Stimulated activated naive CD4-positive, alpha-beta T cell (primary cell): ENCODE measurements at regions not wholly inside any gene's neighbourhood (a gene's known extent, or its start where the extent isn't known, plus 50 kb on each side); places are given as distances from the start of the nearest gene placed in this dataset.

ENCODE experiments used
- DNase-seq, 6 experiments: peaks; one replicate each; lab custom pipeline; 2025; lab: John Stamatoyannopoulos, UW

DNA sequence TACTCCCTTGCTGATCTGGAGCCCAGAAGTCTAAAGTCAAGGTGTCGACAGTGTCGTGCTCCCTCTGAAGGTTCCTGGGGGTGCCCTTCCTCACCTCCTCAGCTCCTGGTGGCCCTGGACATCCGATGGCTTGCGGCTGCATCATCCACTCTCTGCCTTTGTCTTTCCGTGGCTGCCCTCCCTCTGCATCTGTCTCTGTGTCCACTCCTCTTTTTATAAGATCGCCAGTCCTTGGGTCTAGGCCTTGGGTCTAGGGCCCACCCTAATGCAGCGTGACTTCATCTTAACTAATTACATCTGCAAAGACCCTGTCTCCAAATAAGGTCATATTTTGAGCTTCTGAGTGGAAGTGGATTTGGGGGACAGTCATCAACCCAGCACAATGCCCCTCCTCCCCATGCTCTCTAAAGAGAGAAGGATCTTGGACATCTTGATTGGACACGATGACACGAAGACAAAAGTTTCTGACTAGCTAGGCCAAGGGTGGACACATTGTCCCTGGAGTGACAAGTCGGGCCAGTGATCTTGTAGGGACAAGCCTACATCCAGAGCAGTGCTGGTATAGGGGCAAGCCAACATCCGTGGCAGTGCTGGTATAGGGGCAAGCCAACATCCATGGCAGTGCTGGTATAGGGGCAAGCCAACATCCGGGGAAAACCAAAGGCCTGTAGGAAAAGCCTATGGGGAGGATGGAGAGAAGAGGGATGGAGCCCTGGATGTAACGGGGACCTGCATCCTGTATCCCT lies 93.9 kb upstream of the DIO3 start:
- no peak for DNase-seq

DNA sequence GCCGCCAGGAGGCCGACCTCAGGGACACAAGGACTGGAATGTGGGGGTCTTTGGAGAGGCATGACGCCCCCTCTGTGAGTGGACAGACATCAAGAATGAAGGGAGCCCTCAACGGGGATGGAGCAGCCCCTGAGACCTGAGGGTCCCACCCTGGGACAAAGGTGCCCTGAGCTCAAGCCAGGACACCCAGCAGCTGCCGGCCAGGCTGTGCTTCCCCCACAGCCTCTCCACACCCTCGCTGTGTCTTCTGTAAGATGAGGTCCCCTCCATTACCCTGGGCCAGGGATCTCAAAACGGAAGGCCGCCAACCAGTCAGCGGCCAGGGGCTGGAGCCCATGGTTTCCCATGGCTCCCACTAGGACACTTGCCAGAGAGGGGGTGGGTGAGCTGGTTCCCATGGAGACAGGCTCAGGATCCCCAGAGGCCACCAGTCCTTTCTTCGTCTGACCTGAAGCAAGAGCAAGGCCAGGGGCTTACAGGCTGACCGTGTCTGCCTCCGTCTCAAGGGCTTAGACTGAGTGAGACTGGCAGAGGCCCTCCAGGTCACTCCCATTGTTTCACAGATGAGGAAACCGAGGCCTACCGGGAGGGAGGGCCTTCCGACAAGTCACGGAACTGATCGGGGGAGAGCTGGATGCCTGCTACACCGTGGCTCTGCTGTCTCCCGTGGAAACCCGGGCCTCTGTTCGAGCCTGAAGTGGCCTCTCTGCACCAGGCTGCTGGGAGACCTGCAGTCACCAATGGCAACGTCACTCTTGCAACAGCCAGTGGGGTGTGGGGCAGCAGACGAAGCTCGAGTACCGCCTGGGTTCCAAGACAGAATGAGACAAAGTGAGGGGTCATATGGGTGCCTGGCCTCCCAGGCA lies 91.7 kb upstream of the DIO3 start:
- DNase-seq: no peak

- no peak for DNase-seq
These were observed 91.0 kb upstream of the DIO3 start for GRCh38 chr14:101470266-101470665.

DNA sequence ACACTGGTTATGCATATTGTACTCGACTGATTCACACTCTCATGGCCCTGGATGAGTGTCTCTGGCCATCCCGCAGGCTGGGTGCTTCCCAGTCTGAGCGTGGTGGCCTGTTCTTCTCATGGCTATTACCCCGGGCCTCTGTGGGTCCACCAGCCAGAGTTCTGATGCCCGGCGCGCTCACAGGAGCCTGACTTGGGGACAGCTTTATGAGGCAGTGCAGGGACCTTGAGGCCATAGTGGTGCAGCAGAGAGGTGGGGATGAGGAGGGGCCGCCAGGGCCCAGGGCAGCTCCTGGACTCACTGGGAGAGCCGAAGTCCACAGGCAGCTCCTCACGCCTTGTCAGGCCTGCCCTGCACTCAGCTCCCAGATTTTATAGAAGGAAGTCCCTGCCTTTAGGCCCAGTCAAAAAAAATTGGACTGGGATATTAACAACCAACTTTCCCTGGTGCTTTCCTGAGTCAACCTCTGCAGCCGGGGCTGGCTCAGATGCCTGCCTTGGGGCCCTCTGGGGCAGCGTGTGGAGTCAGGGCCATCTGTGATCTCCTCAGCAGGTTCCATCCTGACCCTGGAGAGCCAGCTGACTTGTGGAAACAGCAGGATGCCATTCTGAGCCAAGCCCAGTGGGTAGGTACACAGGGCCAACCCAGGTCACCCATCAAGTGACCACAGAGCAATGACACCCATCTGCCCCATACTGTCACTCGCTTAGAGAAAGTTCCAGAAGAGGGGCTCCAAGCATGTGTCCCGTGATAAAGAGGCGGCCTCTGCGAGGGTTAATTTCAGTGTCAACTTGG lies 89.4 kb upstream of the DIO3 start:
- no peak for DNase-seq

- no peak for DNase-seq
These were observed 88.8 kb upstream of the DIO3 start for GRCh38 chr14:101472518-101472849.

- no peak for DNase-seq
These were observed 88.1 kb upstream of the DIO3 start for GRCh38 chr14:101473045-101473729.

GRCh38 chr14:101473795-101474562 lies 87.3 kb upstream of the DIO3 start:
- DNase-seq: no peak

- no peak for DNase-seq
These were observed 86.5 kb upstream of the DIO3 start for GRCh38 chr14:101474563-101475455.

DNA sequence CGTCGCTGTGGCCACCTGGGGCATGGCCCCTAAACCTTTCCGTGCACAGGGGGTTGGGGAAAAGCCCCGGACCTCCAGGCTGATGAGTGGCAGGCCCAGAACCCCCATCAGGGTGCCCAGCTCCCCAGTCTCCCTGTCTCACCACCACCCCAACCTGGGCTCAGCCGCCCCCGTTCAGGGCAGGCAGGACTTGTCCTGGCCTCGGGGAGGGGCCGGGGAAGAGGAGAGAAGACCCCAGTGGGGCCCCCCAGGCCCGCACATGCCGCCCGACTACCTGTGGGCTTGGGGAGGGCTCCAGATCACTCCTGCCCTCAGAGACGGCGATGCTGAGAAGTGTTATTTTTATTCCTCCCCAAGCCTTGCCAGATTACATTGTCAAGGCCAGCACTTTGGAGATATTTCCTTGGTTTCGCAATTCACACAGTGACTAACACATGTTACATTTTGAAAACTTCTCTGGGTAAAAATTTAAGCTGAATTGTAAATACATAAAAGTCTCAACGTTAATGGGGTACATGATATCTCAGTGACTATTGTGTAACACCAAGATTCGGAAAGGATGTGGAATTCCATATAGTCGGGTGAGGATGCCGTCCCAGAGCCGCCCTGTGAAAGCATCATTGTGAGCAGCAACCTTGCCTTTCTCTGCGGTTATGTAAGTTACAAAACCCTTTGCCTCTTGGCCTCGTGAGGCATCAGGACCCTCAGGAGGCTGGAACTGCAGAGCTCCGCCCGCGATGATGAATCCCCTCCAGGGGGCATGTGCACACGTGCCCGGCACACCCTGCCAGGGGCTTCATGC lies 85.6 kb upstream of the DIO3 start:
- DNase-seq: no peak

- DNase-seq: no peak
These were observed 84.9 kb upstream of the DIO3 start for GRCh38 chr14:101476258-101476915.

GRCh38 chr14:101476916-101477553 lies 84.3 kb upstream of the DIO3 start:
- DNase-seq: no peak

- no peak for DNase-seq
These were observed 83.6 kb upstream of the DIO3 start for GRCh38 chr14:101477648-101478047.

GRCh38 chr14:101478096-101478495 lies 83.2 kb upstream of the DIO3 start:
- no peak for DNase-seq

- DNase-seq: no peak
These were observed 82.4 kb upstream of the DIO3 start for GRCh38 chr14:101478796-101479410.

- no peak for DNase-seq
These were observed 81.1 kb upstream of the DIO3 start for GRCh38 chr14:101480022-101480746.

DNA sequence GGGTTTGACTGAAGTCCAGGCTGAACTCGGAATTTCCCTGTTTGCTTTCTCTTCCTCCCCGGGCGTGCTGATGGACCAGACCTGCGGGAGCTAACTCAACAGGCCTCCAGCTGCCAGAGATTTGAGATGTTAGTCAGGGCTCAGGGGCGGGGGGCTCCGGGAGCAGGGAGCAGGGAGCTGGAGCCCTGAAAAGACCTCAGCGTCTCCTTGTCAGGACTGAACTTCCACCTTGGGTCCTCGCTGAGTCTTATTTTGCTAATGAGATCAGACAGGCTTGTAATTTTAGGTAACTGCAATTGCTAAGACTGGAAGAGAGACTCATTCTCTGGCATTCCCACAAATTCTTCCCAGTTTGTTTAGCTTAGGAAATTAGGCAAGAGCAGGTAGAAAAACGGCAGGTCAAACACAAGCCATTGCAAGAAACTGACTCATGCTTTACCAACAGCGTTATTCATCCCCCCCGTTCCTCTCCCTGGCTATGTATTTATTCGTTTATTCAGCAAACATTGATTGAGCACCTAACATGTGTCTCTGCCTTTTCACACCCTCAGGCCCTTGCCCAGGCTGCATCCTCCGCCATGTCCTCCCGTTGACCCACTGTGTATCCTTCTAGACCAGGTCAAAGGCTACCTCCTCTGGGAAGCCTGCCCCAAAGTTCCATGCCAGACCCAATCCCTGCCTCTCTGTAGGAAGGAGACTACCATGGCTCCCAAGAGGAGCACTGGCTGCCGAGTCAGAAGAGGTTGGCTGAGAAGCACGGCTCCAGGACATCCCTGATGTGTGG lies 80.4 kb upstream of the DIO3 start:
- DNase-seq: no peak
